ENCODE measurements at regions not wholly inside any gene's neighbourhood (a gene's known extent, or its start where the extent isn't known, plus 50 kb on each side); places are given as distances from the start of the nearest gene placed in this dataset.
"Not testable (repeated sequence)": the region's sequence is repeated elsewhere in the genome, so short reads cannot be mapped to it uniquely, and the experiment has no call there.

DNA sequence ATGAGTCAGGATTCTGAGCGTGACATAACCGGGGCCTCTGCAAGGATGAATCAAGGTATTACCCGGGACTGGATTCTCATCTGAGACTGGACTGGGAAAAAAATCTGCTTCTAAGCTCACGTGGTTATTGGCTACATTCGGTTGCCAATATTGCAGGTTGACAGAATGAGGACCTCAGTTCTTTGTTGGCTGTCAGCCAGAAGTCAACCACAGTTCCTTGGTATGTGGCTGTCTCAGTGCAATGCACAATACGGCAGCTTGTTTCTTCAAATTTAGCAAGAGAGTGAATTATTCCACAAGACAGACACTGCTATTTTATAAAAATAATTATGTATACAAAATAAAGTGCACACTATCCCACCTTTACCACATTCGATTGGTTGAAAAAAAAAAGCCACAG lies 424.2 kb downstream of the KLHL4 start:
- DNase-seq (ENCODE audit: low read depth): no peak

- no peak for DNase-seq (ENCODE audit: low read depth)
Measured at GRCh38 chrX:87961471-87961870, 443.9 kb downstream of the KLHL4 start.

DNA sequence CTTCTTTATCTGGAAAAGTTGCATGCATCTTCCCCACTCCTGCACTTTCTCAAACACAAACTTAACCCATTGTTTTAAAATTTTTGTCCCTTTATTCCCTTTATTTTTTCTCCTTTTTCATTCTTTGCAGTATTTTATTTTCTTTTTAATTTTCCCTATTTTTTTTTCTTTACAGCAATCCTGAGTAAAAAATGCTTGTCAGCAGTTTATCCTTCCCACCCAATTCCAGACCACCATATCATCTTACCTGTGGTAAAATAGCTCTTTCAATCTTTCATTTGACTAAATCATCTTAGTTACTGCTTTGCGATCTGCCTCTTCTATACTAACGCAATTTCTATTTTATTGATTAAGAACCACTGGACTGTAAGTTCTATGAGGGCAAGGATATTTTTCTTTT lies 450.5 kb downstream of the KLHL4 start:
- DNase-seq (ENCODE audit: low read depth): no peak

GRCh38 chrX:87972121-87972520 lies 454.5 kb downstream of the KLHL4 start:
- DNase-seq (ENCODE audit: low read depth): not testable (repeated sequence)

- no peak for DNase-seq (ENCODE audit: low read depth)
Measured at GRCh38 chrX:87975365-87975764, 457.8 kb downstream of the KLHL4 start.

DNA sequence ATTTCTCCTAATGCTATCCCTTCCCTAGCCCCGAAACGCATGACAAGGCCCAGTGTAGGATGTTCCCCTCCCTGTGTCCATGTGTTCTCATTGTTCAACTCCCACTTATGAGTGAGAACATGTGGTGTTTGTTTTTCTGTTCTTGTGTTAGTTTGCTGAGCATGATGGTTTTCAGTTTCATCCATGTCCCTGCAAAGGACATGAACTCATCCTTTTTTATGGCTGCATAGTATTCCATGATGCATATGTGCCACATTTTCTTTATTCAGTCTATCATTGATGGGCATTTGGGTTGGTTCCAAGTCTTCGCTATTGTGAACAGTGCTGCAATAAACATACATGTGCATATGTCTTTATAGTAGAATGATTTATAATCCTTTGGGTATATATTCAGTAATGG lies 490.3 kb downstream of the KLHL4 start:
- not testable (repeated sequence) for DNase-seq (ENCODE audit: low read depth)

GRCh38 chrX:88024022-88024421 lies 506.4 kb downstream of the KLHL4 start:
- DNase-seq (ENCODE audit: low read depth): no peak

DNA sequence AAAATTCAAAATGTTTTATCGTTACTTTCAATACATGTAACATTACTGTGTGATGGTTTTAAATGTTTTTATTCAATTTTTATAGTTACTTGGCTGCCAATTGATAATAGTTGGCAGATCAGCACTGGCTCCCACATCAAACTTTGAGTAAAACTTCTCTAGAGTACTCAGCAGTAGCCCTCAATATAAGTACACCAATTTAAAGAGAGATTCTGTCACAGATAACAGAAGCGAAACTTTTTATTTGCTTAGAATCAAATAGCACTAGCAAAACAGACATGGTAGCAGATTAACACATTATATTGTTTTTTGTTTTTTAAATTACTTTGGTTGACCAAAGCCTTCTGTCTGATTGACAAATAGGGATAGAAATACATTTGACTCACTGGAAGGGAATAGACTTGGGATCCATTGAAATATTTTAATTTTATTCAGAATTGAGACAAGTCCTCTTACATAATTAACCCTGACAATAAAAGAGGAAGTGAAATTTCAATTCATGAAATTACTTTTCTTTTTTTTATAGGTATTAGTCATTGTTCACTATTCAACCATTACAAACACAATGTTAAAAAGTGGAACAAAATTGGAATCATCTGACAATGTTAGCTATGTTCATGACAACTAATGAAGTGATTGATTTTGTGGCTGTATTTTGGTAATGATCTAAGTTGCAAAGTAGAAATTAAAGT lies 554.9 kb downstream of the KLHL4 start:
- no peak for DNase-seq (ENCODE audit: low read depth)

- no peak for DNase-seq (ENCODE audit: low read depth)
Measured at GRCh38 chrX:88101968-88102367, 584.4 kb downstream of the KLHL4 start.

DNA sequence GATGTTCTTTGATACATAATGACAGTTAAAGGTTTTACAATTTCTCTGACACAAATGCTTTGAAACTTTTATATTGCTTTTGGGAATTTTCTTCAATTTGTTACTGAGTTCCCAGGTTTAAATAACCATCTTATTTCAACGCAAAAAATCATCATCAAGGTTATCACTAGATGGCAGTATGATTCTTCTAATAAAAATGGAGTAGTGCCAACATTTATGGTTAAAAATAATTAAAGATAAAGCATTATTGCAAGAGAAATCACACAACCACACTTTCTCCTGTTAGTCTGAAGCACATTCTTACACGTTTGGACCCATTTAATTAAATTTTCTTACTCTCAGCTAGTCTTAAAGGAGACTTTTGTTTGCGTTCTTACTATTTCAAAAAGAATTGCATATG lies 611.3 kb upstream of the CPXCR1 start:
- DNase-seq (ENCODE audit: low read depth): no peak

GRCh38 chrX:88136328-88136727 lies 610.7 kb upstream of the CPXCR1 start:
- DNase-seq (ENCODE audit: low read depth): no peak

DNA sequence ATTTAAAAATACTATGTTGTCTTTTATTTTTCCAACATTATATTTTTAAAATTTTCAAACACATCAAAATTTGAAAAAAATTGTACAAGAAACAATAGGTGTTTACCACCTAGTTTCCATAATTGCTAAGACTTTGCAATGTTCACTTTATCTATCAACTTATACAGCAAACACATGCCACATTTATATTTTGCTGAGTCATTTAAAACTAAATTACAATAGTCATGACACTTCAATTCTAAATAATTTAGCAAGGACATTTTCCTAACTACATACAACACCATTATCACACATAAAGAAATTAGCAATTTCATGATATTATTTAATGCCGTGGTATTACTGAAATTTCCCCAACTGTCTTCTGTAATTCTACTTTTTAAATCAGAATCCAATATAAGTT lies 600.4 kb upstream of the CPXCR1 start:
- DNase-seq (ENCODE audit: low read depth): no peak

GRCh38 chrX:88170553-88170952 lies 576.5 kb upstream of the CPXCR1 start:
- no peak for DNase-seq (ENCODE audit: low read depth)

GRCh38 chrX:88173932-88174440 lies 573.0 kb upstream of the CPXCR1 start:
- DNase-seq (ENCODE audit: low read depth): not testable (repeated sequence)

- DNase-seq (ENCODE audit: low read depth): no peak
Measured at GRCh38 chrX:88202149-88202548, 544.9 kb upstream of the CPXCR1 start.

DNA sequence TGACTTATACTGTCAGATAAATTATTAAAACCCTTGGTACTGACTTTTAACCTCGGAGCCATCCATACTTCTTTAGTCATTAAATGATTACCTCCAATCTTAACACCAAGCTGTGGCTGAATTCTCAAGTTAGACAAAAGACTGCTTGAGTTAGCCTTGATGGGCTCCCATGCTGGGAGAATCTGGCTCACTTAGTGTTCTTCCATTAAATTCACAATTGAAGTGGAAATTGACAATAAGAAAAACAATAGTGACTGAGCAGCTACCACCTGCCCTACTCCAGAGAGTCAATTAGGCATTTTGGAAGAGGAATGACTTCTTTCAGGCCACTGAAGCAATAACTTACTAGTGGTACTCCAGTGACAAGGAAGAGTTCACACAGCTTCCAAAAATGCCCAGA lies 503.0 kb upstream of the CPXCR1 start:
- DNase-seq (ENCODE audit: low read depth): no peak

DNA sequence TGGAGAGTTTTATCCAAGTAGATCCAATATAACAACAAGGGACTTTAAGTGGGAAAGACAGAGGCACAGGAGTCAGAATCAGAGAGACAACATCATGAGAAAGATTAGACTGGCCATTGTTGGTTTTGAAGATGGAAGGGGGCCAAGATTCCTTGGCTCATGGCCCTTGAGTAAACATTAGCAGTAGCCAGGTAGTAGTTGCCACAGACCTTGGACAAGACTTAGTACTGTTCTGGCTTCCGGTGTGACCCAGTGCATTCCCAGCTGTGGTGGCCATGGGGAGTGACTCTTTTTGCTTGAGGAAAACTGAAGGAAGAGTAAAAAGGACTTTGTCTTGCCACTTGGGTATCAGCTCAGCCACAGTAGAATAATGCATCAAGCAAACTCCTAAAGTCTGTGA lies 462.2 kb upstream of the CPXCR1 start:
- no peak for DNase-seq (ENCODE audit: low read depth)

- not testable (repeated sequence) for DNase-seq (ENCODE audit: low read depth)
Measured at GRCh38 chrX:88313972-88314371, 433.1 kb upstream of the CPXCR1 start.

- DNase-seq (ENCODE audit: low read depth): no peak
Measured at GRCh38 chrX:88325634-88326033, 421.4 kb upstream of the CPXCR1 start.

DNA sequence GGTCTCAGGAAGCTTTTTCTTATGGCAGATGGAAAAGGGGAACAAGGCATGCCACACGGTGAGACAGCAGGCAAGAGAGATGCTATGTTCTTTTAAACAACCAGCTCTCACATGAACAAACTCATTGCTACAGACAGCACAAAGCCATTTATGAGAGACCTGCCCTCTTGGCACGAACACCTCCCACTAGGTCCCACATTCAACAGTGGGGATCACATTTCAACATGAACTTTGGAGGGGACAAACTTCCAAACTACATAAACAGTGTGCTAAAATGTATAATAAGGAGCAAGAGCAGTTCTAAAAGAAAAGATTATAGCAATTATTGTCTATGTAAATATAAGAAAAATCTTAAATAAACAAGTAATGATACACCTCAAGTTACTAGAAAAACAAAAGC lies 391.8 kb upstream of the CPXCR1 start:
- no peak for DNase-seq (ENCODE audit: low read depth)

DNA sequence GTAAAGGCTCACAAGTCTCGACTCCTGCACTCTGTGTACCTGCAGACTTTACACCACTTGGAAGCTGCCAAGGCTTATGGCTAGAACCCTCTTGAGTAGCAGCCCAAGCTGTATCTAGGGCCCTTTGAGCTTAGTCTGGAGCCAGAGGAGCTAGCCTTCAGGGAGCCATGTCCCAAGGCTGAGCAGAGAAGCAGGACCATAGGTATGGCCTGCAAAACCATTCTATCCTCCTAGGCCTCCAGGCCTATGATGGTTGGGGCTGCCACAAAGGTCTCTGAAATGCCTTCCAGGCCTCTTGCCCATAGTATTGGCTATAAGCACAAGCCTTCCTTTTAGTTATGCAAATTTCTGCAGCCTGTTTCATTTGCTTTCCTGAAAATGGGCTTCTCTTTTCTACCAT lies 380.7 kb upstream of the CPXCR1 start:
- DNase-seq (ENCODE audit: low read depth): no peak

GRCh38 chrX:88378406-88378805 lies 368.6 kb upstream of the CPXCR1 start:
- DNase-seq (ENCODE audit: low read depth): no peak

- DNase-seq (ENCODE audit: low read depth): no peak
Measured at GRCh38 chrX:88397551-88397950, 349.5 kb upstream of the CPXCR1 start.

DNA sequence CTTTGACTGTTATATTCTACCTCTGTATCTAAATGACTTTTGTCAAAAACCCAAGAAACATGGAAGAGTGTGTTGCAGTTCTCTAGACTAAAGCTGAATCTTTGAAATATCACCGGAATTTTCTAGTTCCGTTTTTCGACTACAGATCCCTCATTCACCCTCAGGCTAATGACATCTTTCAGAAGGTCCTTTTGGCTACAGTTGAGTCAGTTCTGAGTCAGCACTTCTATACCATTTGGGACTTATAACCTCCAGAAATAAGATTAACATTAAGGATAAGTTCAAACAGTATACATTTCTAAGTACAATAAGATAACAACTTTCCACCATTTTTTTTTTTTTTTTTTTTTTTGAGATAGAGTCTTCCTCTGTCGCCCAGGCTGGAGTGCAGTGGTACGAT lies 331.0 kb upstream of the CPXCR1 start:
- DNase-seq (ENCODE audit: low read depth): peak; percentile 0

Measured in RPMI7951 (cell line).